Common myeloid progenitor, CD34-positive (primary cell): ENCODE measurements at regions not wholly inside any gene's neighbourhood (a gene's known extent, or its start where the extent isn't known, plus 50 kb on each side); places are given as distances from the start of the nearest gene placed in this dataset.

Experiments
- CTCF ChIA-PET: fragments of 350-600 bp; sonication (Branson Sonifier 250); formaldehyde crosslinking; loops from one replicate; lab custom pipeline; 2021; ENCODE audit warnings: antibody characterized with exemption; lab: Charles Lee
- POLR2A ChIA-PET: fragments of 350-600 bp; sonication (Branson Sonifier 250); formaldehyde crosslinking; loops from one replicate; lab custom pipeline; 2021; ENCODE audit warnings: antibody characterized with exemption; lab: Charles Lee
- DNase-seq, 3 donors: peaks; one replicate each; pipeline versions ENCODE4 v3.0.0 to v3.0.0-alpha.2; 2013
- H3K27ac ChIP-seq, 2 experiments: 1 replicate in 1 of 2; 2 replicates in 1 of 2; pipeline ENCODE4 v1.7.0; 2013; ENCODE audit warnings: inconsistent platforms in 2 of 2, low read length in 2 of 2, mild to moderate bottlenecking in 2 of 2, low read depth in 1 of 2, moderate library complexity in 1 of 2; ENCODE audit not compliant: severe bottlenecking in 2 of 2, insufficient read depth in 1 of 2, poor library complexity in 1 of 2
- H3K27me3 ChIP-seq, 5 experiments: replicated peaks in 2 of 5; 1 replicate in 3 of 5; 2 replicates in 2 of 5; pipeline versions ENCODE4 v1.6.1 to v1.7.0; 2013; ENCODE audit warnings: low read length in 4 of 5, mild to moderate bottlenecking in 2 of 5, moderate library complexity in 2 of 5, inconsistent platforms in 1 of 5; ENCODE audit not compliant: insufficient read depth in 5 of 5, control insufficient read depth in 4 of 5
- H3K36me3 ChIP-seq, 4 experiments: 1 replicate in 2 of 4; 2 replicates in 2 of 4; pipeline versions ENCODE4 v1.6.1 to v1.7.0; 2013; ENCODE audit warnings: low read length in 3 of 4, control low read depth in 1 of 4, mild to moderate bottlenecking in 1 of 4; ENCODE audit not compliant: control insufficient read depth in 4 of 4, insufficient read depth in 4 of 4
- H3K4me1 ChIP-seq, 4 experiments: 1 replicate in 3 of 4; 2 replicates in 1 of 4; pipeline versions ENCODE4 v1.6.1 to v1.7.1; 2013; ENCODE audit warnings: low read length in 3 of 4, mild to moderate bottlenecking in 3 of 4, control low read depth in 1 of 4, inconsistent platforms in 1 of 4, moderate library complexity in 1 of 4; ENCODE audit not compliant: control insufficient read depth in 4 of 4, insufficient read depth in 4 of 4; ENCODE audit errors: control extremely low read depth in 1 of 4
- H3K4me3 ChIP-seq, 7 experiments: 1 replicate in 4 of 7; 2 replicates in 3 of 7; pipeline versions ENCODE4 v1.5.1 to v1.7.0; 2013; ENCODE audit warnings: mild to moderate bottlenecking in 7 of 7, low read length in 6 of 7, moderate library complexity in 6 of 7, inconsistent platforms in 2 of 7, low read depth in 2 of 7, control low read depth in 1 of 7; ENCODE audit not compliant: insufficient read depth in 4 of 7, control insufficient read depth in 1 of 7; ENCODE audit errors: extremely low read depth in 1 of 7
- H3K9me3 ChIP-seq, 5 experiments: 1 replicate in 4 of 5; 2 replicates in 1 of 5; pipeline versions ENCODE4 v1.6.1 to v1.7.1; 2013; ENCODE audit warnings: low read length in 4 of 5, mild to moderate bottlenecking in 2 of 5, inconsistent platforms in 1 of 5, low read depth in 1 of 5, moderate library complexity in 1 of 5; ENCODE audit not compliant: control insufficient read depth in 4 of 5, insufficient read depth in 2 of 5; ENCODE audit errors: control extremely low read depth in 1 of 5
- WGBS: methylation state at CpG from one replicate; pipeline ENCODE4 v1.1.5; 2013; ENCODE audit not compliant: insufficient coverage; 5-methylcytosine and 5-hydroxymethylcytosine counted together

GRCh38 chr14:100392356-100392755 lies 69.2 kb downstream of the SLC25A47 start:
- H3K36me3 ChIP-seq: no peaks in the 10 kb centered on the region
- peaks cover 0 to 7% (median 4%) of the 10 kb centered on the region in 4 experiments for H3K4me1 ChIP-seq
- H3K4me3 ChIP-seq: no peak overlapping the region
- ChIA-PET CTCF (interaction anchor here (1.0 to 11.9 kb wide), 3 partner anchors 48 to 263 kb away, joined by 3 to 119 read pairs (median 3); no protein-coding TSS in a partner anchor), POLR2A (no interaction called here)
- H3K27me3 ChIP-seq: no peaks in the 10 kb centered on the region
- no peaks in the 10 kb centered on the region for H3K9me3 ChIP-seq
- DNase-seq: no peak
- no peak overlapping the region for H3K27ac ChIP-seq
- WGBS: 80% methylated on average over 10 of the region's 11 CpGs

- H3K27me3 ChIP-seq: no peaks in the 10 kb centered on the region
- no peaks in the 10 kb centered on the region for H3K9me3 ChIP-seq
- no peak overlapping the region for H3K4me3 ChIP-seq
- H3K4me1 ChIP-seq: peaks cover 0 to 7% (median 4%) of the 10 kb centered on the region in 4 experiments
- H3K27ac ChIP-seq: no peak overlapping the region
- CTCF ChIA-PET: no interaction called here
- no peak for DNase-seq
- H3K36me3 ChIP-seq: no peaks in the 10 kb centered on the region
- POLR2A ChIA-PET: no interaction called here
- WGBS: 99% methylated on average over 10 of the region's 10 CpGs
Measured at GRCh38 chr14:100393362-100393761, 70.2 kb downstream of the SLC25A47 start.

- H3K27ac ChIP-seq: no peak overlapping the region
- CTCF ChIA-PET: interaction anchor here (3.4 kb wide), 1 partner anchor 9 kb away, joined by 19 read pairs; no protein-coding TSS in a partner anchor
- H3K4me3 ChIP-seq: no peak overlapping the region
- H3K9me3 ChIP-seq: no peaks in the 10 kb centered on the region
- H3K36me3 ChIP-seq: no peaks in the 10 kb centered on the region
- peaks cover 0 to under 1% (median 0%) of the 10 kb centered on the region in 5 experiments for H3K27me3 ChIP-seq
- DNase-seq: no peak
- POLR2A ChIA-PET: no interaction called here
- H3K4me1 ChIP-seq: peaks cover 0 to 7% (median 4%) of the 10 kb centered on the region in 4 experiments
- 98% methylated on average over 11 of the region's 11 CpGs for WGBS
Measured at GRCh38 chr14:100393906-100394732, 71.0 kb downstream of the SLC25A47 start.

- DNase-seq: no peak
- POLR2A ChIA-PET: interaction anchor here (0.6 kb wide), 1 partner anchor 356 kb away, joined by 3 read pairs; no protein-coding TSS in a partner anchor
- Histone ChIP-seq H3K4me1 (peaks cover 0 to 7% (median 4%) of the 10 kb centered on the region in 4 experiments), H3K9me3 (no peaks in the 10 kb centered on the region), H3K36me3 (no peaks in the 10 kb centered on the region), H3K4me3 (no peak overlapping the region), H3K27me3 (peaks cover 0 to 1% (median 0%) of the 10 kb centered on the region in 5 experiments), H3K27ac (no peak overlapping the region)
- 97% methylated on average over 14 of the region's 14 CpGs for WGBS
- CTCF ChIA-PET: interaction anchor here (3.4 kb wide), 1 partner anchor 10 kb away, joined by 19 read pairs; no protein-coding TSS in a partner anchor
Measured at GRCh38 chr14:100394886-100395672, 71.9 kb downstream of the SLC25A47 start.

- WGBS: 93% methylated on average over 3 of the region's 7 CpGs
- Histone ChIP-seq H3K27me3 (peaks cover 0 to 1% (median 0%) of the 10 kb centered on the region in 5 experiments), H3K4me1 (peaks cover 0 to 7% (median 4%) of the 10 kb centered on the region in 4 experiments), H3K9me3 (no peaks in the 10 kb centered on the region), H3K27ac (no peak overlapping the region), H3K36me3 (no peaks in the 10 kb centered on the region), H3K4me3 (no peak overlapping the region)
- ChIA-PET CTCF (interaction anchor here (3.4 kb wide), 1 partner anchor 12 kb away, joined by 19 read pairs; no protein-coding TSS in a partner anchor), POLR2A (interaction anchor here (1.5 kb wide), 1 partner anchor 11 kb away, joined by 3 read pairs; no protein-coding TSS in a partner anchor)
- DNase-seq: no peak
Measured at GRCh38 chr14:100396266-100396795, 73.2 kb downstream of the SLC25A47 start.

GRCh38 chr14:100397005-100397404 lies 73.9 kb downstream of the SLC25A47 start:
- no peak overlapping the region for H3K27ac ChIP-seq
- peaks cover 0 to 1% (median 0%) of the 10 kb centered on the region in 5 experiments for H3K27me3 ChIP-seq
- ChIA-PET POLR2A (interaction anchor here (1.5 kb wide), 1 partner anchor 10 kb away, joined by 3 read pairs; no protein-coding TSS in a partner anchor), CTCF (interaction anchor here (3.4 kb wide), 1 partner anchor 12 kb away, joined by 19 read pairs; no protein-coding TSS in a partner anchor)
- H3K9me3 ChIP-seq: no peaks in the 10 kb centered on the region
- WGBS: over 99% methylated on average over 8 of the region's 8 CpGs
- H3K4me3 ChIP-seq: no peak overlapping the region
- peaks cover 0 to 6% (median 4%) of the 10 kb centered on the region in 4 experiments for H3K4me1 ChIP-seq
- H3K36me3 ChIP-seq: no peaks in the 10 kb centered on the region
- DNase-seq: no peak
